K562 (cell line): ENCODE measurements at regions not wholly inside any gene's neighbourhood (a gene's known extent, or its start where the extent isn't known, plus 50 kb on each side); places are given as distances from the start of the nearest gene placed in this dataset.

ENCODE experiments used
- ATAC-seq: fragments of 200-7000 bp; cut with Tn5 transposase; 3 replicates; pipeline ENCODE4 v1.9.1; 2020; ENCODE audit warnings: moderate library complexity
- BruUV-seq: library from RNA; stranded (reverse); fragments of 400-500 nt; replicated peaks from 2 replicates; lab custom pipeline; 2021; lab: Mats Ljungman, UMichigan
- CTCF ChIA-PET: fragments of 300-600 bp; formaldehyde crosslinking; extraction: SDS; loops from one replicate; lab custom pipeline; 2021; ENCODE audit warnings: low intra/inter-chr PET ratio; lab: Yijun Ruan, JAX
- POLR2A ChIA-PET: fragments of 300-600, 350-650 bp; sonication (Branson Sonifier 250); formaldehyde crosslinking; extraction: SDS; loops from one replicate; lab custom pipeline; 2021; ENCODE audit warnings: antibody characterized with exemption, inconsistent platforms; lab: Yijun Ruan, JAX
- DNase-seq, 4 experiments: peaks; one replicate each; pipeline versions ENCODE4 v3.0.0 to v3.0.0-alpha.2; 2011 to 2018; ENCODE audit warnings: low spot score in 3 of 4, mixed read lengths in 3 of 4; ENCODE audit errors: extremely low read depth in 1 of 4
- FAIRE-seq: peaks from 2 replicates; lab custom pipeline; 2011; peaks lifted over from hg19 to GRCh38; lab: Jason Lieb, UNC
- H2AFZ ChIP-seq: 2 replicates; pipeline ENCODE4 v1.6.0; 2011; ENCODE audit warnings: low read depth, low read length, control low read depth, inconsistent platforms
- H3K27ac ChIP-seq: fragments of 200-600 bp; 3 replicates; pipeline ENCODE4 v1.8.0; 2011; ENCODE audit warnings: low read depth, mild to moderate bottlenecking, control low read depth, inconsistent platforms, low read length, moderate library complexity, mixed read lengths; ENCODE audit errors: extremely low read depth
- H3K27me3 ChIP-seq, 2 experiments: fragments of 300-600 bp in 1 of 2; 2 replicates in 1 of 2; 3 replicates in 1 of 2; pipeline versions ENCODE4 v1.6.0 to v1.8.0; 2011; ENCODE audit warnings: inconsistent platforms in 2 of 2, low read length in 2 of 2, mild to moderate bottlenecking in 1 of 2, mixed read lengths in 1 of 2, moderate library complexity in 1 of 2; ENCODE audit not compliant: control insufficient read depth in 2 of 2, insufficient read depth in 2 of 2
- H3K36me3 ChIP-seq: fragments of 300-600 bp; 3 replicates; pipeline ENCODE4 v1.8.0; 2011; ENCODE audit warnings: mild to moderate bottlenecking, low read length, inconsistent platforms; ENCODE audit not compliant: control insufficient read depth, insufficient read depth
- H3K4me1 ChIP-seq, 2 experiments: fragments of 200-600 bp in 1 of 2; replicated peaks in 1 of 2; 2 replicates in 1 of 2; 3 replicates in 1 of 2; pipeline versions ENCODE4 v1.5.1 to v1.8.0; 2011; ENCODE audit warnings: inconsistent platforms in 2 of 2, low read length in 2 of 2, mild to moderate bottlenecking in 1 of 2, mixed read lengths in 1 of 2, moderate library complexity in 1 of 2; ENCODE audit not compliant: control insufficient read depth in 2 of 2, insufficient read depth in 2 of 2
- H3K4me2 ChIP-seq: 2 replicates; pipeline ENCODE4 v1.6.1; 2011; ENCODE audit warnings: low read length, control low read depth, inconsistent platforms, mixed read lengths; ENCODE audit not compliant: insufficient read depth
- H3K4me3 ChIP-seq: fragments of 200-600 bp; sonication (generic), shearing (Covaris generic); 2 replicates; pipeline ENCODE4 v1.5.1; 2016; ENCODE audit warnings: control low read depth, inconsistent platforms
- H3K79me2 ChIP-seq: fragments of 200-600 bp; 3 replicates; pipeline ENCODE4 v1.8.0; 2011; ENCODE audit warnings: low read length, inconsistent platforms; ENCODE audit not compliant: control insufficient read depth, insufficient read depth
- H3K9ac ChIP-seq, 2 experiments: 2 replicates each; pipeline versions ENCODE4 v1.6.0 to v1.6.1; 2011; ENCODE audit warnings: low read depth in 2 of 2, low read length in 2 of 2, control low read depth in 1 of 2, inconsistent platforms in 1 of 2, mild to moderate bottlenecking in 1 of 2, mixed read lengths in 1 of 2; ENCODE audit not compliant: insufficient read depth in 1 of 2
- H3K9me1 ChIP-seq: one replicate; pipeline ENCODE4 v1.6.0; 2011; ENCODE audit warnings: inconsistent platforms, mild to moderate bottlenecking, low read length, moderate library complexity; ENCODE audit not compliant: control insufficient read depth, insufficient read depth
- H3K9me3 ChIP-seq: replicated peaks from 2 replicates; pipeline ENCODE4 v1.5.1; 2011; ENCODE audit warnings: low read depth, low read length, inconsistent platforms; ENCODE audit not compliant: control insufficient read depth, insufficient read depth
- H4K20me1 ChIP-seq: replicated peaks from 2 replicates; pipeline ENCODE4 v1.6.1; 2011; ENCODE audit warnings: low read length, inconsistent platforms, mixed read lengths; ENCODE audit not compliant: control insufficient read depth, insufficient read depth
- ARID1B ChIP-seq: fragments of 450-650 bp; IDR thresholded peaks from 2 replicates; pipeline ENCODE4 v1.6.1; 2016; ENCODE audit warnings: antibody characterized with exemption, mild to moderate bottlenecking, inconsistent platforms
- CCNT2 ChIP-seq: IDR thresholded peaks from 2 replicates; pipeline ENCODE4 v1.6.1; 2011; ENCODE audit warnings: borderline replicate concordance, low read depth, mild to moderate bottlenecking, moderate library complexity, mixed read lengths, low read length; ENCODE audit not compliant: insufficient read length; ENCODE audit errors: extremely low read depth
- DDX20 ChIP-seq: fragments of 450-650 bp; IDR thresholded peaks from 2 replicates; pipeline ENCODE4 v1.6.1; 2016; ENCODE audit warnings: missing genetic modification characterization, low read depth, mild to moderate bottlenecking, missing compliant biosample characterization, moderate library complexity
- E2F8 ChIP-seq: fragments of 450-650 bp; IDR thresholded peaks from 2 replicates; pipeline ENCODE4 v1.7.1; 2018; ENCODE audit warnings: mild to moderate bottlenecking, low read depth; ENCODE audit not compliant: partially characterized antibody
- FOXJ2 ChIP-seq: fragments of 200-800 bp; sonication (Bioruptor generic); IDR thresholded peaks from 2 replicates; pipeline ENCODE4 v1.6.1; 2016; ENCODE audit warnings: missing genetic modification characterization, missing compliant biosample characterization
- GABPB2 ChIP-seq: fragments of 250-450 bp; sonication (Bioruptor Pico); conservative IDR thresholded peaks from 2 replicates; pipeline ENCODE4 v1.5.1; 2021; ENCODE audit warnings: mild to moderate bottlenecking
- GATAD2A ChIP-seq: fragments of 450-650 bp; IDR thresholded peaks from 2 replicates; pipeline ENCODE4 v1.6.1; 2017
- HIVEP1 ChIP-seq: fragments of 250-450 bp; sonication (Bioruptor Pico); IDR thresholded peaks from 2 replicates; pipeline ENCODE4 v1.4.0; 2020; ENCODE audit warnings: mild to moderate bottlenecking
- NFATC3 ChIP-seq: fragments of 450-650 bp; IDR thresholded peaks from 2 replicates; pipeline ENCODE4 v1.6.1; 2017; ENCODE audit warnings: mild to moderate bottlenecking
- NR3C1 ChIP-seq: sonication (generic); formaldehyde crosslinking; IDR thresholded peaks from 2 replicates; pipeline ENCODE4 v1.8.1; 2022; ENCODE audit warnings: missing genetic modification reagents
- RFX1 ChIP-seq: fragments of 450-650 bp; IDR thresholded peaks from 2 replicates; pipeline ENCODE4 v1.6.1; 2016; ENCODE audit warnings: mild to moderate bottlenecking, moderate library complexity
- SIRT6 ChIP-seq: IDR thresholded peaks from one replicate; pipeline ENCODE4 v1.6.1; 2012; ENCODE audit warnings: low read depth, mild to moderate bottlenecking, control low read depth, inconsistent platforms, low read length, moderate library complexity
- SMAD3 ChIP-seq: fragments of 450-650 bp; formaldehyde crosslinking; conservative IDR thresholded peaks from 2 replicates; pipeline ENCODE4 v1.4.0; 2020; ENCODE audit warnings: mild to moderate bottlenecking
- SRSF3 ChIP-seq: fragments of 200-400 bp; formaldehyde crosslinking; IDR thresholded peaks from 2 replicates; pipeline ENCODE4 v1.6.1; 2016; ENCODE audit warnings: mild to moderate bottlenecking, low read length, moderate library complexity; ENCODE audit not compliant: insufficient read depth
- TAL1 ChIP-seq: fragments of 450-650 bp; IDR thresholded peaks from 2 replicates; pipeline ENCODE4 v1.6.1; 2016; ENCODE audit warnings: mild to moderate bottlenecking
- ZNF134 ChIP-seq: fragments of 250-450 bp; sonication (Bioruptor Pico); conservative IDR thresholded peaks from 2 replicates; pipeline ENCODE4 v1.4.0; 2020
- ZNF436 ChIP-seq: fragments of 250-450, 450-650 bp; sonication (Bioruptor Pico); formaldehyde crosslinking; IDR thresholded peaks from 2 replicates; pipeline ENCODE4 v1.7.0; 2020; ENCODE audit warnings: mild to moderate bottlenecking
- ZNF764 ChIP-seq: fragments of 250-450 bp; sonication (Bioruptor Pico); IDR thresholded peaks from 2 replicates; pipeline ENCODE4 v1.4.0; 2020; ENCODE audit warnings: low read depth, mild to moderate bottlenecking, moderate library complexity
- ZNF79 ChIP-seq: fragments of 250-450 bp; sonication (Bioruptor Pico); IDR thresholded peaks from 2 replicates; pipeline ENCODE4 v1.4.0; 2020; ENCODE audit warnings: low read depth, mild to moderate bottlenecking, moderate library complexity
- WGBS: fragments of 100-300 bp; shearing (Covaris generic); methylation state at CpG from one replicate; pipeline ENCODE4 v1.1.6; 2016; ENCODE audit warnings: low coverage, mixed read lengths; ENCODE audit not compliant: insufficient coverage; ENCODE audit errors: missing lambda C conversion rate; 5-methylcytosine and 5-hydroxymethylcytosine counted together
- in situ Hi-C: fragments of 300-500 bp; cut with MboI; formaldehyde crosslinking; loops from 4 replicates; pipeline ENCODE4 v1.15.0; 2018; ENCODE audit warnings: inconsistent platforms, mixed read lengths
- intact Hi-C: fragments of 100-400 bp; cut with micrococcal nuclease; formaldehyde crosslinking; loops from 2 replicates; pipeline ENCODE4 v1.14.2; 2022

GRCh38 chr11:80826808-80827207, 1386.0 kb upstream of the TENM4 start:
- no peak for DNase-seq
- Histone ChIP-seq H3K36me3 (no peaks in the 10 kb centered on the region), H3K4me3 (no peak overlapping the region), H2AFZ (no peak overlapping the region)
- in situ Hi-C loops = no loop called here
- TF ChIP-seq ZNF436 (CRISPR knock-in tag) (no peak), NR3C1 (CRISPR knock-in tag) (no peak), ZNF79 (CRISPR knock-in tag) (no peak), SIRT6 (no peak), SRSF3 (no peak), CCNT2 (no peak), HIVEP1 (CRISPR knock-in tag) (no peak), ARID1B (no peak), TAL1 (no peak), ZNF764 (CRISPR knock-in tag) (no peak), FOXJ2 (tag) (no peak), NFATC3 (no peak), RFX1 (no peak), DDX20 (tag) (no peak), GATAD2A (no peak), SMAD3 (CRISPR knock-in tag) (no peak), GABPB2 (CRISPR knock-in tag) (no peak), ZNF134 (no peak), E2F8 (no peak)
- TF ChIP-seq, all 486 proteins: peak for 0
- 0% methylated on average over 2 of the region's 2 CpGs for WGBS
- H3K9me3 ChIP-seq = no peaks in the 10 kb centered on the region
- H3K4me1 ChIP-seq = no peaks in the 10 kb centered on the region
- H3K9me1 ChIP-seq = no peaks in the 10 kb centered on the region
- FAIRE-seq (no peak), ATAC-seq (no peak)
- intact Hi-C loops = no loop called here
- H3K4me2 ChIP-seq = no peak overlapping the region
- H3K9ac ChIP-seq = no peak overlapping the region
- BruUV-seq = no TSS peak
- H3K27me3 ChIP-seq = no peaks in the 10 kb centered on the region
- H3K27ac ChIP-seq = no peak overlapping the region
- no peaks in the 10 kb centered on the region for H4K20me1 ChIP-seq
- CTCF ChIA-PET = no interaction called here
- POLR2A ChIA-PET = no interaction called here
- H3K79me2 ChIP-seq = no peaks in the 10 kb centered on the region
